HCT116 (cell line): ENCODE measurements at regions not wholly inside any gene's neighbourhood (a gene's known extent, or its start where the extent isn't known, plus 50 kb on each side); places are given as distances from the start of the nearest gene placed in this dataset.
"Not testable (repeated sequence)": the region's sequence is repeated elsewhere in the genome, so short reads cannot be mapped to it uniquely, and the experiment has no call there.

ENCODE experiments used
- ATAC-seq: fragments of 200-7000 bp; cut with Tn5 transposase; 2 replicates; pipeline ENCODE4 v1.9.1; 2020; ENCODE audit warnings: mild to moderate bottlenecking, moderate library complexity
- BruUV-seq: library from RNA; stranded (reverse); fragments of 400-500 nt; replicated peaks from 2 replicates; lab custom pipeline; 2021; lab: Mats Ljungman, UMichigan
- CTCF ChIA-PET: fragments of 300-600 bp; sonication (Branson Sonifier 250); formaldehyde crosslinking; loops from one replicate; lab custom pipeline; 2021; ENCODE audit warnings: antibody characterized with exemption; lab: Charles Lee
- POLR2A ChIA-PET: fragments of 300-600, 350-600 bp; sonication (Branson Sonifier 250); formaldehyde crosslinking; loops from one replicate; lab custom pipeline; 2021; ENCODE audit warnings: antibody characterized with exemption; lab: Charles Lee
- RAD21 ChIA-PET, 2 experiments: fragments of 300-600 bp; sonication (Branson Sonifier 250); formaldehyde crosslinking; loops; one replicate each; lab custom pipeline; 2023; ENCODE audit warnings: low total read pairs in 2 of 2; ENCODE audit not compliant: uncharacterized antibody in 2 of 2, unreplicated experiment in 2 of 2, low non-redundant PET in 1 of 2; lab: Charles Lee
- DNase-seq: peaks from one replicate; pipeline ENCODE4 v3.0.0-alpha.2; 2010; ENCODE audit warnings: low read depth, low spot score
- H2AFZ ChIP-seq: fragments of 200-600 bp; shearing (Covaris generic), sonication (generic); 2 replicates; pipeline ENCODE4 v1.6.1; 2017; ENCODE audit warnings: low read depth, mixed run types, mixed read lengths, antibody characterized with exemption, low read length; ENCODE audit not compliant: poor library complexity, severe bottlenecking
- H3K27ac ChIP-seq: 2 replicates; pipeline ENCODE4 v1.5.1; 2012; ENCODE audit warnings: low read depth, low read length
- H3K27me3 ChIP-seq: fragments of 200-600 bp; sonication (generic); 2 replicates; pipeline ENCODE4 v1.6.1; 2016; ENCODE audit warnings: mixed run types, low read length, mixed read lengths; ENCODE audit not compliant: insufficient read depth
- H3K36me3 ChIP-seq, 2 experiments: fragments of 200-500 bp in 1 of 2; fragments of 200-600 bp in 1 of 2; sonication (Bioruptor generic) in 1 of 2; sonication (generic) in 1 of 2; 2 replicates each; pipeline versions ENCODE4 v1.5.1 to v1.6.1; 2014 to 2016; ENCODE audit warnings: low read length in 2 of 2, inconsistent platforms in 1 of 2, mixed read lengths in 1 of 2, mixed run types in 1 of 2; ENCODE audit not compliant: insufficient read depth in 2 of 2, control insufficient read depth in 1 of 2
- H3K4me1 ChIP-seq, 2 experiments: fragments of 200-600 bp in 1 of 2; sonication (generic) in 1 of 2; 2 replicates each; pipeline versions ENCODE4 v1.5.1 to v1.6.1; 2012 to 2017; ENCODE audit warnings: low read length in 2 of 2, inconsistent platforms in 1 of 2, mild to moderate bottlenecking in 1 of 2, mixed read lengths in 1 of 2, mixed run types in 1 of 2, moderate library complexity in 1 of 2; ENCODE audit not compliant: insufficient read depth in 2 of 2, control insufficient read depth in 1 of 2
- H3K4me2 ChIP-seq: fragments of 200-600 bp; sonication (generic); 2 replicates; pipeline ENCODE4 v1.6.1; 2017; ENCODE audit warnings: mixed run types, low read length, mixed read lengths
- H3K4me3 ChIP-seq, 2 experiments: fragments of 200-600 bp in 1 of 2; sonication (generic) in 1 of 2; replicated peaks in 1 of 2; 2 replicates each; pipeline ENCODE4 v1.5.1; 2011 to 2016; ENCODE audit warnings: low read length in 2 of 2, control low read depth in 1 of 2, low read depth in 1 of 2, mild to moderate bottlenecking in 1 of 2, mixed read lengths in 1 of 2, mixed run types in 1 of 2
- H3K79me2 ChIP-seq: fragments of 200-600 bp; sonication (generic); 2 replicates; pipeline ENCODE4 v1.6.1; 2017; ENCODE audit warnings: mild to moderate bottlenecking, mixed run types, low read length, moderate library complexity, mixed read lengths; ENCODE audit not compliant: insufficient read depth
- H3K9ac ChIP-seq: fragments of 200-600 bp; sonication (generic); 2 replicates; pipeline ENCODE4 v1.6.1; 2016; ENCODE audit warnings: low read length, mixed read lengths
- H3K9me2 ChIP-seq: fragments of 200-600 bp; sonication (generic), shearing (Covaris generic); 2 replicates; pipeline ENCODE4 v1.6.1; 2017; ENCODE audit warnings: mixed run types, mild to moderate bottlenecking, moderate library complexity; ENCODE audit not compliant: insufficient read depth
- H3K9me3 ChIP-seq, 2 experiments: fragments of 200-500 bp in 1 of 2; fragments of 200-600 bp in 1 of 2; sonication (Bioruptor generic) in 1 of 2; sonication (generic) in 1 of 2; 2 replicates each; pipeline ENCODE4 v1.6.1; 2014 to 2017; ENCODE audit warnings: low read length in 2 of 2, mixed read lengths in 2 of 2, inconsistent platforms in 1 of 2, low read depth in 1 of 2, mild to moderate bottlenecking in 1 of 2, mixed run types in 1 of 2, moderate library complexity in 1 of 2; ENCODE audit not compliant: control insufficient read depth in 1 of 2, insufficient read depth in 1 of 2
- H4K20me1 ChIP-seq: fragments of 200-600 bp; sonication (generic), shearing (Covaris generic); 2 replicates; pipeline ENCODE4 v1.6.1; 2017; ENCODE audit warnings: mixed run types, mild to moderate bottlenecking, moderate library complexity; ENCODE audit not compliant: insufficient read depth
- intact Hi-C: fragments of 100-400 bp; cut with micrococcal nuclease; formaldehyde crosslinking; loops from 2 replicates; pipeline ENCODE4 v1.10.0; 2022

DNA sequence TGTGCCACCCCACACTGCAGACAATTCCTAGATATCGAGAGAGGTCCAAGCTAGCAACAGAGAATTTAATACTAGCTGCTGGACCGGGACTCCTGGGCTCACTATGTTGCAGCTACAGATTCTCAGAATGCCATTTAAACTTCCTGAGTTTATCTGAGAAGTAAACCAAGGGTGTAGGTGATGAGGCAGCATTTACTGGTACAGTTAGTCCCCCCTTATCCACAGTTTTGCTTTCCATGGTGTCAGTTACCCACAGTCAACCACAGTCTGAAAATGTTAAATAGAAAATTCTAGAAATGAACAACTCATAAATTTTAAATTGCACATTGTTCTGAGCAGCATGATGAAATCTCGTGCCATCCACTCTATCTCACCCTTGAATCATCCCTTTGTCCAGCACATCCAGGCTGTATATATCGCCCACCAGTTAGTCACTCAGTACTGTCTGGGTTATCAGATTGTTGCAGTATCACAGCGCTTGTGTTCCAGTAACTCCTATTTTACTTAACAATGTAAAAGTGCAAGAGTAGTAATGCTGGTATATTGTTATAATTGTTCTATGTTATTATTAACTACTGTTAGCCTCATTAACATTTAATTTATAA, 157.5 kb upstream of the NBPF9 start:
- H3K9me3 ChIP-seq, H3K4me1 ChIP-seq, POLR2A ChIA-PET, H3K4me3 ChIP-seq, CTCF ChIA-PET, BruUV-seq, H3K27me3 ChIP-seq, H3K4me2 ChIP-seq, H3K27ac ChIP-seq, H3K9me2 ChIP-seq, intact Hi-C loops, H3K9ac ChIP-seq, DNase-seq, H3K36me3 ChIP-seq, ATAC-seq, RAD21 ChIA-PET, H3K79me2 ChIP-seq, H2AFZ ChIP-seq, H4K20me1 ChIP-seq: not testable (repeated sequence)

DNA sequence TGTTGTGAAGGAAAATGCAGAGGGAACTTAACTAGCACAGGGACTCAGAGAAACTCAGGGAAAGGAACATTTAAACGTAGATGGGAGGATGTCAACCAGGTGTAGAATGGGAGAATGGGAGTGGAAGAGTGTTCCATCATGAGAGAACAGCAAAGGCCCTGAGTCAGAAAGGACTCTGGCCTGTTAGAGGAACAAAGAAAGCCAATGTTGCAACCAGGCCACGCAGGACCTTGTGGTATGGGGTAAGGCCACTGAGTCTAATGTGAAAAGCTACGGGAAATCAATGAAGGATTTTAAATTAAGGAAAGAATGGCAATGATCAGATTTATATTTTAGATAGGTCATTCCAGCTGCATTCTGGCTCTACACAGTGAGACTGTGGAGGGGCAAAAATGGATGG, 163.9 kb upstream of the NBPF9 start:
- H3K9ac ChIP-seq, H3K27ac ChIP-seq, H3K4me1 ChIP-seq, H3K4me3 ChIP-seq, H3K27me3 ChIP-seq, H3K79me2 ChIP-seq, H3K4me2 ChIP-seq, H2AFZ ChIP-seq, H3K36me3 ChIP-seq, intact Hi-C loops, BruUV-seq, H3K9me2 ChIP-seq, ATAC-seq, RAD21 ChIA-PET, POLR2A ChIA-PET, H4K20me1 ChIP-seq, H3K9me3 ChIP-seq, DNase-seq, CTCF ChIA-PET: not testable (repeated sequence)

DNA sequence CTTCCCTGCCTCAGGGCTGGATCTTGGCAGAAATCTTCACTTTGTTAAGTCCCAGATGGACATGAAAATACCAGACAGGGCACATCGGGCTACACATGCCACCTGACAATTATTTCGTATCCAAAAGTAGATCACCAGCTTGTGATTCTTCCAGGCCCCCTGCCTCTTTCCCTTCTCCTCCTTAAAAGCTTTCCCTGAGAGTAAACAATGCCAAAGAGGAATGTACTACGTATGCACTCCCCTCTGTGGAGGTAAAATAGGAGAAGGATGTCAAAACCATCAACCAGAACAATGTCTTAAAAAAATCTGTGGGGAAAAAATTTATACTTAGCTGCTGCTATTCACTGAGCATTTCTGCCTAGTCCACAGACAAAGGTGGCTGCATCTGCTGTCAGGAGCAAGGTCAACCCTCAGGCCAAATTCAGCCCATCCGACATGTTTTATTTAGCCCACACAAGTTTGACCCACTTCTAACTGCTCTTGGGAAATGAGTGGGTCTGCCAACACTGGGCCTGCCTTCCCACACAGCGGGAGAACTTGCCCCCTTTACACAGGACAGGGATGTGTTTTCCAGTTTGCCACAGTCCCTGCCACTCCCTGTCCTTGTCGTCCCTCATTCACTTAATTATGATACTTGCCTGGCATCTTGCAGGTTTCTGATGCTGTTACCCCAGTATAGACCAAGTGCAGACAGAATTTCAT, 165.8 kb upstream of the NBPF9 start:
- H3K79me2 ChIP-seq, H3K4me1 ChIP-seq, H3K9me3 ChIP-seq, H3K4me3 ChIP-seq, ATAC-seq, BruUV-seq, H3K9ac ChIP-seq, intact Hi-C loops, H3K36me3 ChIP-seq, RAD21 ChIA-PET, DNase-seq, CTCF ChIA-PET, H2AFZ ChIP-seq, H3K9me2 ChIP-seq, POLR2A ChIA-PET, H3K4me2 ChIP-seq, H3K27me3 ChIP-seq, H3K27ac ChIP-seq, H4K20me1 ChIP-seq: not testable (repeated sequence)

DNA sequence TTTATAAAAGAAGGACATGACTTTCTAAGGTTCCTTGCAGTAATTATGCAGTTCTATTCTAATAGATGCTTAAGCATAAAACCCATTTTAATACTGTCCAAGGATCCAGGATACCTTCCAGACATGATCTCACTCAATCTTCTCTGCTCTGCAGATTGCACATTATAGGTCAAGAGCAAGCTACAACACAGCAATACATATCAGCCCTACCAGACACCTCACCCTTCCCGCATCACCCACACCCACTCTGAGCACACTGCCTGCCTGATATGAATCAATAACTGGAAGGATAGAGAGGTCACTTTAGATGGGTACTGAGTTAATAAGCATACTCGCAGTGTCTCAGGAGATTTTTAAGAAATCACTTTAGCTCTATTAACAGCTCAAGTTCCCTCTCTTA, 166.5 kb upstream of the NBPF9 start:
- POLR2A ChIA-PET, ATAC-seq, intact Hi-C loops: not testable (repeated sequence)

More for the DNA sequence above, 166.5 kb upstream of the NBPF9 start:
- H3K36me3 ChIP-seq, CTCF ChIA-PET, RAD21 ChIA-PET, H4K20me1 ChIP-seq, H3K27me3 ChIP-seq, DNase-seq, BruUV-seq, H3K79me2 ChIP-seq, H3K9ac ChIP-seq, H3K4me2 ChIP-seq, H3K4me1 ChIP-seq, H2AFZ ChIP-seq, H3K9me3 ChIP-seq, H3K4me3 ChIP-seq, H3K9me2 ChIP-seq, H3K27ac ChIP-seq: not testable (repeated sequence)
